ENCODE measurements at regions not wholly inside any gene's neighbourhood (a gene's known extent, or its start where the extent isn't known, plus 50 kb on each side); places are given as distances from the start of the nearest gene placed in this dataset.

GRCh38 chr2:44881856-44882255 lies 59.6 kb upstream of the SIX3 start:
- TF ChIP-seq GATA2 (IDR thresholded peaks at IDR 0.05; ENCODE audit: low read depth, low read length) (no peak), GATA3 (IDR thresholded peaks at IDR 0.05; ENCODE audit: low read depth, low read length) (no peak)
